HEK293 (cell line): ENCODE measurements at regions not wholly inside any gene's neighbourhood (a gene's known extent, or its start where the extent isn't known, plus 50 kb on each side); places are given as distances from the start of the nearest gene placed in this dataset.

Experiments used
- CTCF ChIA-PET: fragments of 350-600 bp; formaldehyde crosslinking; extraction: SDS; loops from one replicate; lab custom pipeline; 2021; ENCODE audit warnings: antibody characterized with exemption; lab: Yijun Ruan, JAX
- POLR2A ChIA-PET: fragments of 300-600 bp; formaldehyde crosslinking; extraction: SDS; loops from one replicate; lab custom pipeline; 2020; ENCODE audit warnings: antibody characterized with exemption, inconsistent platforms; lab: Yijun Ruan, JAX
- H3K27ac ChIP-seq: fragments of 200-500 bp; sonication (Bioruptor generic); 2 replicates; pipeline ENCODE4 v1.5.1; 2014; ENCODE audit warnings: low read depth, low read length, control low read depth, inconsistent platforms; ENCODE audit errors: extremely low read depth
- H3K36me3 ChIP-seq, 2 experiments: fragments of 200-500 bp in 1 of 2; sonication (Bioruptor generic) in 1 of 2; 1 replicate in 1 of 2; 2 replicates in 1 of 2; pipeline ENCODE4 v1.5.1; 2014 to 2017; ENCODE audit warnings: inconsistent platforms in 2 of 2, low read length in 2 of 2; ENCODE audit not compliant: control insufficient read depth in 2 of 2, insufficient read depth in 1 of 2
- H3K4me1 ChIP-seq: fragments of 200-500 bp; sonication (Bioruptor generic); 2 replicates; pipeline ENCODE4 v1.5.1; 2014; ENCODE audit warnings: mild to moderate bottlenecking, low read length, inconsistent platforms; ENCODE audit not compliant: control insufficient read depth, insufficient read depth
- H3K4me3 ChIP-seq: 2 replicates; pipeline ENCODE4 v1.5.1; 2011; ENCODE audit warnings: low read depth, mild to moderate bottlenecking, control low read depth, low read length, moderate library complexity
- H3K9me3 ChIP-seq: fragments of 200-500 bp; sonication (Bioruptor generic); 2 replicates; pipeline ENCODE4 v1.5.1; 2014; ENCODE audit warnings: low read depth, low read length, inconsistent platforms; ENCODE audit not compliant: control insufficient read depth, insufficient read depth
- HOXD13 ChIP-seq: sonication (generic); formaldehyde crosslinking; IDR thresholded peaks from 2 replicates; pipeline ENCODE4 v1.8.0; 2022; ENCODE audit warnings: missing genetic modification reagents, borderline replicate concordance
- WT1 ChIP-seq: fragments of 450-650 bp; formaldehyde crosslinking; IDR thresholded peaks from 2 replicates; pipeline ENCODE4 v1.5.1; 2016; ENCODE audit warnings: missing biosample characterization, missing genetic modification characterization
- ZBTB21 ChIP-seq: fragments of 450-650 bp; formaldehyde crosslinking; IDR thresholded peaks from 2 replicates; pipeline ENCODE4 v1.5.1; 2017; ENCODE audit warnings: missing biosample characterization, missing genetic modification characterization
- ZFHX2 ChIP-seq: fragments of 450-650 bp; formaldehyde crosslinking; conservative IDR thresholded peaks from 2 replicates; pipeline ENCODE4 v1.5.1; 2016; ENCODE audit warnings: missing biosample characterization, missing genetic modification characterization
- ZFP3 ChIP-seq: fragments of 450-650 bp; formaldehyde crosslinking; IDR thresholded peaks from 2 replicates; pipeline ENCODE4 v1.5.1; 2016; ENCODE audit warnings: low read depth, missing biosample characterization, missing genetic modification characterization
- ZNF777 ChIP-seq: fragments of 450-650 bp; formaldehyde crosslinking; IDR thresholded peaks from 2 replicates; pipeline ENCODE4 v1.5.1; 2017; ENCODE audit warnings: missing biosample characterization, missing genetic modification characterization, borderline replicate concordance
- ZNF792 ChIP-seq: fragments of 450-650 bp; formaldehyde crosslinking; IDR thresholded peaks from 2 replicates; pipeline ENCODE4 v1.5.1; 2016; ENCODE audit warnings: missing biosample characterization, missing genetic modification characterization
- TF ChIP-seq, protein P1 (sequence below): fragments of 450-650 bp; formaldehyde crosslinking; IDR thresholded peaks from 2 replicates; pipeline ENCODE4 v1.5.0; 2017; ENCODE audit warnings: missing biosample characterization, missing genetic modification characterization, borderline replicate concordance
- TF ChIP-seq, protein P2 (sequence below): fragments of 450-650 bp; formaldehyde crosslinking; optimal IDR thresholded peaks from 2 replicates; pipeline ENCODE3; 2016; ENCODE audit warnings: missing biosample characterization, mild to moderate bottlenecking, missing genetic modification characterization
- TF ChIP-seq, protein P3 (sequence below): fragments of 450-650 bp; formaldehyde crosslinking; IDR thresholded peaks from 2 replicates; pipeline ENCODE4 v1.5.1; 2016; ENCODE audit warnings: missing biosample characterization, missing genetic modification characterization, borderline replicate concordance
- TF ChIP-seq, protein P4 (sequence below): fragments of 450-650 bp; formaldehyde crosslinking; IDR thresholded peaks from 2 replicates; pipeline ENCODE4 v1.5.1; 2016; ENCODE audit warnings: missing biosample characterization, missing genetic modification characterization
- TF ChIP-seq, protein P5 (sequence below): fragments of 450-650 bp; formaldehyde crosslinking; IDR thresholded peaks from 2 replicates; pipeline ENCODE4 v1.5.1; 2017; ENCODE audit warnings: missing biosample characterization, missing genetic modification characterization
- TF ChIP-seq, protein P6 (sequence below): fragments of 450-650 bp; formaldehyde crosslinking; IDR thresholded peaks from 2 replicates; pipeline ENCODE4 v1.5.1; 2016; ENCODE audit warnings: missing biosample characterization, missing genetic modification characterization

DNA sequence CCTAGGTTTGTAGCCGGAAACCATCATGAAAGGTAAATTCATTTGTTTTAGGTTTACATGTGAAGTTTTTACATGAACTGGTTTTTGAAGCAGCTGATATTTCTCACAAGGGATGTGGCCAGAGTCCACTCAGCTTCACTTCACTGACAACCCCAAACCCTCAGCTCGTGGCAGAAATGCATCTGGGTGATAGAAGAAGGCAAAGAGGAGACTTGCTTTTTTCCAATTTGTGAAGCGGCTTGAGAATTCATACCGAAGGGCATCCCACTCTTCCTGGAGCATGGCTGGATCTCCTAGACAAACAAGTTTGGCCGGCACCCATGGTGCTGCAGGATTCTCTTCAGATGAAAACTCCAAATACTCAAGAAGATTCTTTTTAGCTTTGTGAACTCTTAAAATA, 392.8 kb upstream of the CNR1 start:
- POLR2A ChIA-PET = no interaction called here
- TF ChIP-seq ZFP3 (tag by site-specific recombination) (no peak), HOXD13 (no peak)
- TF ChIP-seq, protein P1, sequence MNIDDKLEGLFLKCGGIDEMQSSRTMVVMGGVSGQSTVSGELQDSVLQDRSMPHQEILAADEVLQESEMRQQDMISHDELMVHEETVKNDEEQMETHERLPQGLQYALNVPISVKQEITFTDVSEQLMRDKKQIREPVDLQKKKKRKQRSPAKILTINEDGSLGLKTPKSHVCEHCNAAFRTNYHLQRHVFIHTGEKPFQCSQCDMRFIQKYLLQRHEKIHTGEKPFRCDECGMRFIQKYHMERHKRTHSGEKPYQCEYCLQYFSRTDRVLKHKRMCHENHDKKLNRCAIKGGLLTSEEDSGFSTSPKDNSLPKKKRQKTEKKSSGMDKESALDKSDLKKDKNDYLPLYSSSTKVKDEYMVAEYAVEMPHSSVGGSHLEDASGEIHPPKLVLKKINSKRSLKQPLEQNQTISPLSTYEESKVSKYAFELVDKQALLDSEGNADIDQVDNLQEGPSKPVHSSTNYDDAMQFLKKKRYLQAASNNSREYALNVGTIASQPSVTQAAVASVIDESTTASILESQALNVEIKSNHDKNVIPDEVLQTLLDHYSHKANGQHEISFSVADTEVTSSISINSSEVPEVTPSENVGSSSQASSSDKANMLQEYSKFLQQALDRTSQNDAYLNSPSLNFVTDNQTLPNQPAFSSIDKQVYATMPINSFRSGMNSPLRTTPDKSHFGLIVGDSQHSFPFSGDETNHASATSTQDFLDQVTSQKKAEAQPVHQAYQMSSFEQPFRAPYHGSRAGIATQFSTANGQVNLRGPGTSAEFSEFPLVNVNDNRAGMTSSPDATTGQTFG (tag by site-specific recombination) = no peak
- TF ChIP-seq, protein P2, sequence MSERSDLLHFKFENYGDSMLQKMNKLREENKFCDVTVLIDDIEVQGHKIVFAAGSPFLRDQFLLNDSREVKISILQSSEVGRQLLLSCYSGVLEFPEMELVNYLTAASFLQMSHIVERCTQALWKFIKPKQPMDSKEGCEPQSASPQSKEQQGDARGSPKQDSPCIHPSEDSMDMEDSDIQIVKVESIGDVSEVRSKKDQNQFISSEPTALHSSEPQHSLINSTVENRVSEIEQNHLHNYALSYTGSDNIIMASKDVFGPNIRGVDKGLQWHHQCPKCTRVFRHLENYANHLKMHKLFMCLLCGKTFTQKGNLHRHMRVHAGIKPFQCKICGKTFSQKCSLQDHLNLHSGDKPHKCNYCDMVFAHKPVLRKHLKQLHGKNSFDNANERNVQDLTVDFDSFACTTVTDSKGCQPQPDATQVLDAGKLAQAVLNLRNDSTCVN = no peak
- TF ChIP-seq, protein P3, sequence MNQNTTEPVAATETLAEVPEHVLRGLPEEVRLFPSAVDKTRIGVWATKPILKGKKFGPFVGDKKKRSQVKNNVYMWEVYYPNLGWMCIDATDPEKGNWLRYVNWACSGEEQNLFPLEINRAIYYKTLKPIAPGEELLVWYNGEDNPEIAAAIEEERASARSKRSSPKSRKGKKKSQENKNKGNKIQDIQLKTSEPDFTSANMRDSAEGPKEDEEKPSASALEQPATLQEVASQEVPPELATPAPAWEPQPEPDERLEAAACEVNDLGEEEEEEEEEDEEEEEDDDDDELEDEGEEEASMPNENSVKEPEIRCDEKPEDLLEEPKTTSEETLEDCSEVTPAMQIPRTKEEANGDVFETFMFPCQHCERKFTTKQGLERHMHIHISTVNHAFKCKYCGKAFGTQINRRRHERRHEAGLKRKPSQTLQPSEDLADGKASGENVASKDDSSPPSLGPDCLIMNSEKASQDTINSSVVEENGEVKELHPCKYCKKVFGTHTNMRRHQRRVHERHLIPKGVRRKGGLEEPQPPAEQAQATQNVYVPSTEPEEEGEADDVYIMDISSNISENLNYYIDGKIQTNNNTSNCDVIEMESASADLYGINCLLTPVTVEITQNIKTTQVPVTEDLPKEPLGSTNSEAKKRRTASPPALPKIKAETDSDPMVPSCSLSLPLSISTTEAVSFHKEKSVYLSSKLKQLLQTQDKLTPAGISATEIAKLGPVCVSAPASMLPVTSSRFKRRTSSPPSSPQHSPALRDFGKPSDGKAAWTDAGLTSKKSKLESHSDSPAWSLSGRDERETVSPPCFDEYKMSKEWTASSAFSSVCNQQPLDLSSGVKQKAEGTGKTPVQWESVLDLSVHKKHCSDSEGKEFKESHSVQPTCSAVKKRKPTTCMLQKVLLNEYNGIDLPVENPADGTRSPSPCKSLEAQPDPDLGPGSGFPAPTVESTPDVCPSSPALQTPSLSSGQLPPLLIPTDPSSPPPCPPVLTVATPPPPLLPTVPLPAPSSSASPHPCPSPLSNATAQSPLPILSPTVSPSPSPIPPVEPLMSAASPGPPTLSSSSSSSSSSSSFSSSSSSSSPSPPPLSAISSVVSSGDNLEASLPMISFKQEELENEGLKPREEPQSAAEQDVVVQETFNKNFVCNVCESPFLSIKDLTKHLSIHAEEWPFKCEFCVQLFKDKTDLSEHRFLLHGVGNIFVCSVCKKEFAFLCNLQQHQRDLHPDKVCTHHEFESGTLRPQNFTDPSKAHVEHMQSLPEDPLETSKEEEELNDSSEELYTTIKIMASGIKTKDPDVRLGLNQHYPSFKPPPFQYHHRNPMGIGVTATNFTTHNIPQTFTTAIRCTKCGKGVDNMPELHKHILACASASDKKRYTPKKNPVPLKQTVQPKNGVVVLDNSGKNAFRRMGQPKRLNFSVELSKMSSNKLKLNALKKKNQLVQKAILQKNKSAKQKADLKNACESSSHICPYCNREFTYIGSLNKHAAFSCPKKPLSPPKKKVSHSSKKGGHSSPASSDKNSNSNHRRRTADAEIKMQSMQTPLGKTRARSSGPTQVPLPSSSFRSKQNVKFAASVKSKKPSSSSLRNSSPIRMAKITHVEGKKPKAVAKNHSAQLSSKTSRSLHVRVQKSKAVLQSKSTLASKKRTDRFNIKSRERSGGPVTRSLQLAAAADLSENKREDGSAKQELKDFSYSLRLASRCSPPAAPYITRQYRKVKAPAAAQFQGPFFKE (tag by site-specific recombination) = no peak
- TF ChIP-seq, protein P4, sequence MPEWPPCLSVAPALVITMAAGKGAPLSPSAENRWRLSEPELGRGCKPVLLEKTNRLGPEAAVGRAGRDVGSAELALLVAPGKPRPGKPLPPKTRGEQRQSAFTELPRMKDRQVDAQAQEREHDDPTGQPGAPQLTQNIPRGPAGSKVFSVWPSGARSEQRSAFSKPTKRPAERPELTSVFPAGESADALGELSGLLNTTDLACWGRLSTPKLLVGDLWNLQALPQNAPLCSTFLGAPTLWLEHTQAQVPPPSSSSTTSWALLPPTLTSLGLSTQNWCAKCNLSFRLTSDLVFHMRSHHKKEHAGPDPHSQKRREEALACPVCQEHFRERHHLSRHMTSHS (tag by site-specific recombination) = no peak
- TF ChIP-seq, all 188 proteins: peak for 0
- no peaks in the 10 kb centered on the region for H3K4me1 ChIP-seq
- no peak overlapping the region for H3K4me3 ChIP-seq
- no peak overlapping the region for H3K27ac ChIP-seq
- no peaks in the 10 kb centered on the region for H3K36me3 ChIP-seq
- H3K9me3 ChIP-seq = no peaks in the 10 kb centered on the region
- CTCF ChIA-PET = no interaction called here

DNA sequence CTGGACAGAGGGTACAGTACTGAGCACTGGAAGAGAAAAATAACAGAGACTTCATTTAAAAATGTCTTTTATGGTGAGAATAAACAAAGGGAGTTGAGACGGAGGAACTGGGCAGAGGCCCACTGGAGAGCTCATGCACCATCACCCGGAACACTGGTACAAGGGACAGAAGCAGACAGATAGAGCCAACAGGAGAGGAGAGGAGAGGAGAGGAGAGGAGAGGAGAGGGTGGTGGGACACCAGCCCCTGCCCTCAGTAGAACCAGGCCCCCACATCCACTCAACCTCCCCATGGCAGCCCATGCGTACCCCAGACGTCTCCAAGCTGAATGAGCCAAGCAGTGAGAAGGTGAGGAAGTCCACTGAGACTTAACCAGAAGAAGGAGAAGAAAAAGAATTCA, 390.5 kb upstream of the CNR1 start:
- ChIA-PET CTCF (interaction anchor here (0.6 kb wide), 1 partner anchor 203 kb away, joined by 3 read pairs; no protein-coding TSS in a partner anchor), POLR2A (no interaction called here)
- H3K36me3 ChIP-seq = no peaks in the 10 kb centered on the region
- no peaks in the 10 kb centered on the region for H3K9me3 ChIP-seq
- no peak overlapping the region for H3K27ac ChIP-seq
- H3K4me1 ChIP-seq = no peaks in the 10 kb centered on the region
- H3K4me3 ChIP-seq = no peak overlapping the region
- TF ChIP-seq, protein P5, sequence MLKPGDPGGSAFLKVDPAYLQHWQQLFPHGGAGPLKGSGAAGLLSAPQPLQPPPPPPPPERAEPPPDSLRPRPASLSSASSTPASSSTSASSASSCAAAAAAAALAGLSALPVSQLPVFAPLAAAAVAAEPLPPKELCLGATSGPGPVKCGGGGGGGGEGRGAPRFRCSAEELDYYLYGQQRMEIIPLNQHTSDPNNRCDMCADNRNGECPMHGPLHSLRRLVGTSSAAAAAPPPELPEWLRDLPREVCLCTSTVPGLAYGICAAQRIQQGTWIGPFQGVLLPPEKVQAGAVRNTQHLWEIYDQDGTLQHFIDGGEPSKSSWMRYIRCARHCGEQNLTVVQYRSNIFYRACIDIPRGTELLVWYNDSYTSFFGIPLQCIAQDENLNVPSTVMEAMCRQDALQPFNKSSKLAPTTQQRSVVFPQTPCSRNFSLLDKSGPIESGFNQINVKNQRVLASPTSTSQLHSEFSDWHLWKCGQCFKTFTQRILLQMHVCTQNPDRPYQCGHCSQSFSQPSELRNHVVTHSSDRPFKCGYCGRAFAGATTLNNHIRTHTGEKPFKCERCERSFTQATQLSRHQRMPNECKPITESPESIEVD (tag by site-specific recombination) = no peak
- TF ChIP-seq ZFHX2 (no peak), ZBTB21 (no peak), ZNF792 (tag by site-specific recombination) (no peak), ZNF777 (no peak), WT1 (tag by site-specific recombination) (no peak)
- TF ChIP-seq, protein P6, sequence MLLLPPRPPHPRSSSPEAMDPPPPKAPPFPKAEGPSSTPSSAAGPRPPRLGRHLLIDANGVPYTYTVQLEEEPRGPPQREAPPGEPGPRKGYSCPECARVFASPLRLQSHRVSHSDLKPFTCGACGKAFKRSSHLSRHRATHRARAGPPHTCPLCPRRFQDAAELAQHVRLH (tag by site-specific recombination) = no peak
